ENCODE measurements at regions not wholly inside any gene's neighbourhood (a gene's known extent, or its start where the extent isn't known, plus 50 kb on each side); places are given as distances from the start of the nearest gene placed in this dataset.

DNA sequence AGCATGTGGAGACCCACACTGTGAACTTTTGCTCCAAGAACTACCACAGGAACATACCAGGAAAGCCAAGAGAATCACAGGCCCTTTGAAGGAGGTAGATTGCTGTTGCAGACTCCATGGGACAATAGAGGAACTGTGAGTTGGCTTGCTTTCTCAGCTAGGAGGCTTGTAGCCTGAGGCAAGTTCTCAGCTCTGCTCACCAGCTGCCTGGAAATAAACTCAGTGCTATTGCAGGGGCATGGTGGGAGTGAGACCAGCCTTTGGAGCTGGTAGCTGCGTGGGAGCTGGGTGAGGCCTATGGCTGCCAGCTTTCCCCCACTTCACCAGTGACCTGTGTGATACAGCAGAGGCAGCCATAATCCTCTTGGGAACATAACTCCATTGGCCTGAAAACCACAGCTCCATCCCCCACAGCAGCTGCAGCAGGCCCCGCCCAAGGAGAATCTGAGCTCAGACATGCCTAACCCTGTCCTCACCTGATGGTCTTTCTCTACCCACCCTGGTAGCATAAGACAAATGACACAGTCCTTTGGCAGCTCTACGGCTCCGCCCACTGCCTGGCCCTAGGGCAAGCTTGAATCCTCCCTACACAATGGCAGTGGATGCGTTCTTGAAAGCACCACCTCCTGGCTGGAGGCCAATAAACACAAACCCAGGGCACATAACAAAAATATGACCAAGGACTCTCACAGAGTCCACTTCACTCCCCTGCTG lies 389.5 kb downstream of the KIF4B start:
- Histone ChIP-seq H3K79me1 (ENCODE audit: low read depth in 1 of 2, low read length in 2 of 2) (no peaks in the 10 kb centered on the region), H3K36me3 (ENCODE audit: control insufficient read depth, insufficient read depth, low read length) (no peaks in the 10 kb centered on the region), H3K9me1 (ENCODE audit: insufficient read depth, low read length) (no peaks in the 10 kb centered on the region), H2BK20ac (ENCODE audit: low read depth, low read length) (no peak overlapping the region), H3K56ac (ENCODE audit: extremely low read depth, insufficient read depth, low read length) (no peak overlapping the region), H3K23ac (ENCODE audit: low read depth, low read length) (no peak overlapping the region), H2AK9ac (replicated peaks; ENCODE audit: low read depth, low read length, poor library complexity) (no peak overlapping the region), H3K14ac (replicated peaks; ENCODE audit: low read depth, low read length) (no peak overlapping the region), H3K4me1 (ENCODE audit: control insufficient read depth, insufficient read depth, low read length) (no peaks in the 10 kb centered on the region), H4K91ac (ENCODE audit: insufficient read depth, low read depth, low read length) (no peak overlapping the region), H3K18ac (ENCODE audit: low read depth, low read length) (no peak overlapping the region), H2AFZ (replicated peaks; ENCODE audit: low read length, poor library complexity) (no peak overlapping the region), H4K8ac (ENCODE audit: low read depth in 2 of 2, low read length in 2 of 2) (no peak overlapping the region), H3K4me3 (ENCODE audit: insufficient read depth, low read depth, low read length) (no peak overlapping the region), H2BK15ac (ENCODE audit: low read depth, low read length) (no peak overlapping the region), H3K27me3 (ENCODE audit: control insufficient read depth, insufficient read depth, low read length) (no peaks in the 10 kb centered on the region), H3K9me3 (ENCODE audit: control insufficient read depth, insufficient read depth, low read length) (peaks cover 25% of the 10 kb centered on the region), H4K20me1 (ENCODE audit: insufficient read depth, low read length) (no peaks in the 10 kb centered on the region), H3K4me2 (ENCODE audit: low read depth, low read length) (no peak overlapping the region), H3K9ac (ENCODE audit: low read depth, low read length) (no peak overlapping the region), H2AK5ac (ENCODE audit: low read depth, low read length) (no peak overlapping the region), H3K27ac (ENCODE audit: insufficient read depth, low read length) (no peak overlapping the region), H2BK120ac (ENCODE audit: low read depth, low read length) (no peak overlapping the region), H2BK5ac (ENCODE audit: low read depth, low read length, poor library complexity, severe bottlenecking) (no peak overlapping the region), H3K4ac (ENCODE audit: low read depth, low read length) (no peak overlapping the region), H4K5ac (ENCODE audit: low read depth, low read length) (no peak overlapping the region)
- ChIA-PET CTCF (no interaction called here), POLR2A (ENCODE audit: unreplicated experiment) (no interaction called here)
- dilution Hi-C loops (cut with HindIII; ENCODE audit: low sequenced_read_pairs, unreplicated experiment) (no loop called here), in situ Hi-C loops (cut with MboI; ENCODE audit: low sequenced_read_pairs) (no loop called here), intact Hi-C loops (cut with micrococcal nuclease) (no loop called here)
- ATAC-seq (ENCODE audit: low read depth) (no peak), DNase-seq (no peak)
- WGBS, 2 experiments (ENCODE audit: extremely low coverage in 2 of 2, insufficient read length in 1 of 2) = no CpG with 5 or more reads among the region's 5 CpGs
- no peak for TF ChIP-seq MXI1 (IDR thresholded peaks at IDR 0.05; ENCODE audit: borderline replicate concordance, low read depth, low read length)
- no peak for TF ChIP-seq POLR2A (IDR thresholded peaks at IDR 0.05; ENCODE audit: low read depth, low read length)
- TF ChIP-seq, protein P1, sequence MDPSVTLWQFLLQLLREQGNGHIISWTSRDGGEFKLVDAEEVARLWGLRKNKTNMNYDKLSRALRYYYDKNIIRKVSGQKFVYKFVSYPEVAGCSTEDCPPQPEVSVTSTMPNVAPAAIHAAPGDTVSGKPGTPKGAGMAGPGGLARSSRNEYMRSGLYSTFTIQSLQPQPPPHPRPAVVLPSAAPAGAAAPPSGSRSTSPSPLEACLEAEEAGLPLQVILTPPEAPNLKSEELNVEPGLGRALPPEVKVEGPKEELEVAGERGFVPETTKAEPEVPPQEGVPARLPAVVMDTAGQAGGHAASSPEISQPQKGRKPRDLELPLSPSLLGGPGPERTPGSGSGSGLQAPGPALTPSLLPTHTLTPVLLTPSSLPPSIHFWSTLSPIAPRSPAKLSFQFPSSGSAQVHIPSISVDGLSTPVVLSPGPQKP (IDR thresholded peaks at IDR 0.05; ENCODE audit: borderline replicate concordance, low read depth, low read length) = no peak
- TF ChIP-seq, protein P2, sequence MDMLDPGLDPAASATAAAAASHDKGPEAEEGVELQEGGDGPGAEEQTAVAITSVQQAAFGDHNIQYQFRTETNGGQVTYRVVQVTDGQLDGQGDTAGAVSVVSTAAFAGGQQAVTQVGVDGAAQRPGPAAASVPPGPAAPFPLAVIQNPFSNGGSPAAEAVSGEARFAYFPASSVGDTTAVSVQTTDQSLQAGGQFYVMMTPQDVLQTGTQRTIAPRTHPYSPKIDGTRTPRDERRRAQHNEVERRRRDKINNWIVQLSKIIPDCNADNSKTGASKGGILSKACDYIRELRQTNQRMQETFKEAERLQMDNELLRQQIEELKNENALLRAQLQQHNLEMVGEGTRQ (IDR thresholded peaks at IDR 0.05; ENCODE audit: low read depth, low read length) = no peak
- TF ChIP-seq SMC3 (IDR thresholded peaks at IDR 0.05; ENCODE audit: low read depth, low read length) = no peak
- TF ChIP-seq MAFK (IDR thresholded peaks at IDR 0.05; ENCODE audit: low read depth, low read length) = no peak
- TF ChIP-seq NFE2L2 (IDR thresholded peaks at IDR 0.05; ENCODE audit: low read depth, low read length) = no peak
- no peak for TF ChIP-seq RAD21 (IDR thresholded peaks at IDR 0.05; ENCODE audit: low read length)
- TF ChIP-seq RCOR1 (IDR thresholded peaks at IDR 0.05; ENCODE audit: insufficient replicate concordance, low read length) = no peak
- TF ChIP-seq MAZ (IDR thresholded peaks at IDR 0.05; ENCODE audit: borderline replicate concordance, low read depth, low read length) = no peak
- TF ChIP-seq BHLHE40 (IDR thresholded peaks at IDR 0.05; ENCODE audit: low read depth, low read length) = no peak
- no peak for TF ChIP-seq CHD1 (IDR thresholded peaks at IDR 0.05; ENCODE audit: low read depth, low read length)
- TF ChIP-seq RFX5 (IDR thresholded peaks at IDR 0.05; ENCODE audit: low read depth, low read length) = no peak
- BruUV-seq (replicated peaks) = no TSS peak
